Tibial nerve (tissue), 4 donors: ENCODE measurements at regions not wholly inside any gene's neighbourhood (a gene's known extent, or its start where the extent isn't known, plus 50 kb on each side); places are given as distances from the start of the nearest gene placed in this dataset.
"Not testable (repeated sequence)": the region's sequence is repeated elsewhere in the genome, so short reads cannot be mapped to it uniquely, and the experiment has no call there.

Experiments used
- DNase-seq, 2 donors: peaks; one replicate each; pipeline ENCODE4 v3.0.0-alpha.2; 2019; ENCODE audit warnings: low spot score in 2 of 2
- H3K27ac ChIP-seq, 4 donors: fragments of 200-600 bp; sonication (generic) in 3 of 4; one replicate each; pipeline ENCODE4 v1.5.1; 2017 to 2019; ENCODE audit warnings: mild to moderate bottlenecking in 1 of 4
- H3K27me3 ChIP-seq, 2 donors: fragments of 200-600 bp; sonication (generic) in 1 of 2; one replicate each; pipeline versions ENCODE4 v1.5.1 to v1.6.0; 2017 to 2019
- H3K36me3 ChIP-seq, 3 donors: fragments of 200-600 bp; sonication (generic); one replicate each; pipeline ENCODE4 v1.5.1; 2018 to 2019
- H3K4me1 ChIP-seq, 4 donors: fragments of 200-600 bp; sonication (generic) in 3 of 4; one replicate each; pipeline ENCODE4 v1.5.1; 2017 to 2019
- H3K4me3 ChIP-seq, 4 donors: fragments of 200-600 bp; sonication (generic) in 3 of 4; one replicate each; pipeline ENCODE4 v1.5.1; 2017 to 2019; ENCODE audit warnings: mild to moderate bottlenecking in 1 of 4, moderate library complexity in 1 of 4
- H3K9me3 ChIP-seq, 4 donors: fragments of 200-600 bp; sonication (generic) in 3 of 4; one replicate each; pipeline ENCODE4 v1.5.1; 2017 to 2019
- EP300 ChIP-seq, 2 donors: sonication (generic); formaldehyde crosslinking; IDR thresholded peaks; one replicate each; pipeline ENCODE4 v1.6.1; 2017; ENCODE audit warnings: antibody characterized with exemption in 2 of 2, mild to moderate bottlenecking in 1 of 2
- POLR2A ChIP-seq, 2 donors: fragments of 450-650 bp; IDR thresholded peaks; one replicate each; pipeline ENCODE4 v1.6.1; 2017; ENCODE audit warnings: antibody characterized with exemption in 2 of 2, mild to moderate bottlenecking in 2 of 2, moderate library complexity in 2 of 2
- WGBS, 2 donors: methylation state at CpG; one replicate each; pipeline ENCODE4 v1.1.5; 2018; 5-methylcytosine and 5-hydroxymethylcytosine counted together
- TF ChIP-seq, protein P1 (sequence below), 5 experiments: fragments of 200-600 bp in 3 of 5; fragments of 450-650 bp in 2 of 5; sonication (generic) in 3 of 5; IDR thresholded peaks; one replicate each; pipeline ENCODE4 v1.5.1; 2016 to 2019; ENCODE audit warnings: antibody characterized with exemption in 5 of 5, mild to moderate bottlenecking in 3 of 5, moderate library complexity in 2 of 5

DNA sequence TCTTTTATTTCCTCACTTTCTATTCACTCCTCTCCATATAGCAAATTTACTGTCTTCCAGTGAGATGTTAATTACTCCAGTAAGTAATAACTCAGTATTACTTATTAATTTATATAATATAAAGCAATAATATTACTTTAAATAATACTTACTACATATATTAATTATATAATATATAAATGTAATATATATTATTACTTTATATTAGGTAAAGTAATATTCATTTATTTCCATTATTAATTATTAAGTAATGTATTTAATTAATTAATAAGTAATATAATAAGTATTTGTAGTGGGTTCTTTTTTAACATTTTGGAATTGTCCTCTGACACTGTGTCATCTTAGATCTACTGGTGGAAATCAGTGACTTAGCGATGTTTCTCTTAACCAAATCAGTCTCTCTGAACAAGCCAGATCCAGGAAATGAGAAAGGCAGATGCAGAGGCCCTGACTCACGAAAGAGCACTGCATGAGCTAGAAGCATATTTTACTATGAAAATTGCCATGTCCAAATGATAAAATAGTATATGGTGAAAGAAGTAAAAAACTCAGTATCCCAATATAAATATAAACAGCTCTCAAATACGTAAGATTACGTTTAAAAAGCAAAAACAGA is 115.9 kb downstream of the DSEL start:
- Histone ChIP-seq H3K27me3 (no peaks in the 10 kb centered on the region), H3K36me3 (no peaks in the 10 kb centered on the region), H3K9me3 (peaks cover 0 to 14% (median 3%) of the 10 kb centered on the region in 4 donors), H3K4me3 (no peak overlapping the region), H3K4me1 (no peaks in the 10 kb centered on the region), H3K27ac (no peak overlapping the region)
- no peak for DNase-seq
- 79 to 84% methylated on average over 4 of the region's 4 CpGs for WGBS, 2 donors
- TF ChIP-seq EP300 (IDR thresholded peaks at IDR 0.05) (no peak), POLR2A (IDR thresholded peaks at IDR 0.05) (no peak)
- TF ChIP-seq, protein P1, sequence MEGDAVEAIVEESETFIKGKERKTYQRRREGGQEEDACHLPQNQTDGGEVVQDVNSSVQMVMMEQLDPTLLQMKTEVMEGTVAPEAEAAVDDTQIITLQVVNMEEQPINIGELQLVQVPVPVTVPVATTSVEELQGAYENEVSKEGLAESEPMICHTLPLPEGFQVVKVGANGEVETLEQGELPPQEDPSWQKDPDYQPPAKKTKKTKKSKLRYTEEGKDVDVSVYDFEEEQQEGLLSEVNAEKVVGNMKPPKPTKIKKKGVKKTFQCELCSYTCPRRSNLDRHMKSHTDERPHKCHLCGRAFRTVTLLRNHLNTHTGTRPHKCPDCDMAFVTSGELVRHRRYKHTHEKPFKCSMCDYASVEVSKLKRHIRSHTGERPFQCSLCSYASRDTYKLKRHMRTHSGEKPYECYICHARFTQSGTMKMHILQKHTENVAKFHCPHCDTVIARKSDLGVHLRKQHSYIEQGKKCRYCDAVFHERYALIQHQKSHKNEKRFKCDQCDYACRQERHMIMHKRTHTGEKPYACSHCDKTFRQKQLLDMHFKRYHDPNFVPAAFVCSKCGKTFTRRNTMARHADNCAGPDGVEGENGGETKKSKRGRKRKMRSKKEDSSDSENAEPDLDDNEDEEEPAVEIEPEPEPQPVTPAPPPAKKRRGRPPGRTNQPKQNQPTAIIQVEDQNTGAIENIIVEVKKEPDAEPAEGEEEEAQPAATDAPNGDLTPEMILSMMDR (IDR thresholded peaks at IDR 0.05), result no peak

DNA sequence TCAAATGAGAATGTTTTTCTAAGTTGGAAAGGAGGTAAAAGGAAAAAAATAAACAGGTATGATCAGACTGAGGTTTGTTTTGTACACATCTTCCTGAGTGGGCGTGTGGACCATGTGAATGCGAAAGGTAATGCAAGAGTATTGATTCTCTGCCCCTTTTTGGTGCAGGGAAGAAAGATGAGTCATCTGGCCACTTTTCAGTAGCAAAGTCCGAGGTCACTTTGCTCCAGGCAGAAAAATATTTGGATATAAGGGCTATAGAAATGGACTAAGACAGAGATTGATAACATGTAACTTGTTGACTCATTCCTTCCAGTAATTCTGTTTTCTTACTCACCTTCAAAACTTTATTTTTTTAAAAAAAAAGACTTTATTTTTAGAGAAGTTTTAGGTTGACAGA is 130.5 kb downstream of the DSEL start:
- TF ChIP-seq, protein P1 (IDR thresholded peaks at IDR 0.05), result no peak
- TF ChIP-seq EP300 (IDR thresholded peaks at IDR 0.05), result no peak
- TF ChIP-seq POLR2A (IDR thresholded peaks at IDR 0.05), result no peak
- DNase-seq, result no peak
- H3K9me3 ChIP-seq, result no peaks in the 10 kb centered on the region
- no peaks in the 10 kb centered on the region for H3K4me1 ChIP-seq
- 65 to 66% methylated on average over 3 of the region's 3 CpGs for WGBS, 2 donors
- H3K27me3 ChIP-seq, result no peaks in the 10 kb centered on the region
- no peak overlapping the region for H3K4me3 ChIP-seq
- no peak overlapping the region for H3K27ac ChIP-seq
- no peaks in the 10 kb centered on the region for H3K36me3 ChIP-seq

DNA sequence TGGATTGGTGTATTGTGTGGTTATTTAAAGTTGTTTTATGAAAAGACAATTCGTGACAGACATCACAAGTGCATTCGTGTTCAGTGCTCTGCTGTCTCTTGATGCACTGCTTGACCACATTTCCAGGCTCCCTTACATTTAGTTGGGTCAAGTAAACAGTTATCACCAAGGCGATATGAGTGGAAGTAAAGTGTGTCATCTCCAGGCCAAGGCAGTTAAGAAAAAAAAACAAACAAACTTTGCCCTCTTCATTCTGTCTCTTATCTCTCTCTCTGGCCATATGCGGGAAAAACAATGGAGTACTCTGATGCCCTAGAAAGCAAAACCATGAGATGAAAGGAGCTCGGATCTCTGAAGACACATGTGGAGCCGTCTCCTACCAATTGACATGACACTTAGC is 131.1 kb downstream of the DSEL start:
- TF ChIP-seq POLR2A (IDR thresholded peaks at IDR 0.05) (no peak), EP300 (IDR thresholded peaks at IDR 0.05) (no peak)
- TF ChIP-seq, protein P1 (IDR thresholded peaks at IDR 0.05), result no peak
- Histone ChIP-seq H3K4me1 (no peaks in the 10 kb centered on the region), H3K27me3 (no peaks in the 10 kb centered on the region), H3K27ac (no peak overlapping the region), H3K9me3 (no peaks in the 10 kb centered on the region), H3K36me3 (no peaks in the 10 kb centered on the region), H3K4me3 (no peak overlapping the region)
- no peak for DNase-seq
- 52 to 53% methylated on average over 6 of the region's 6 CpGs for WGBS, 2 donors

DNA sequence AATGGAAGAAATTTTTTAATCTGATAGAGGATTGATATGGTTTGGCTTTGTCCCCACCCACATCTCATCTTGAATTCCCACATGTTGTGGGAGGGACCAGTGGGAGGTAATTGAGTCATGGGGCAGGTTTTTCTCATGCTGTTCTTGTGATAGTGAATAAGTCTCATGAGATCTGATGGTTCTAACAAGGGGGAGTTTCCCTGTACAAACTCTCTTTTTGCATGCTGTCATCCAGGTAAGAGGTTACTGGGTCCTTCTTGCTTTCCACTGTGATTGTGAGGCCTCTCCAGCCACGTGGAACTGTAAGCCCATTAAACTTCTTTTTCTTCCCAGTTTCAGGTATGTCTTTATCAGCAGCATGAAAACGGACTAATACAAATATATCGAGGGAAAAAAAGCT is 132.5 kb downstream of the DSEL start:
- H3K4me3 ChIP-seq, H3K4me1 ChIP-seq, H3K36me3 ChIP-seq, H3K9me3 ChIP-seq, DNase-seq, H3K27ac ChIP-seq, H3K27me3 ChIP-seq: not testable (repeated sequence)
- 81 to 85% methylated on average over 3 of the region's 3 CpGs for WGBS, 2 donors

DNA sequence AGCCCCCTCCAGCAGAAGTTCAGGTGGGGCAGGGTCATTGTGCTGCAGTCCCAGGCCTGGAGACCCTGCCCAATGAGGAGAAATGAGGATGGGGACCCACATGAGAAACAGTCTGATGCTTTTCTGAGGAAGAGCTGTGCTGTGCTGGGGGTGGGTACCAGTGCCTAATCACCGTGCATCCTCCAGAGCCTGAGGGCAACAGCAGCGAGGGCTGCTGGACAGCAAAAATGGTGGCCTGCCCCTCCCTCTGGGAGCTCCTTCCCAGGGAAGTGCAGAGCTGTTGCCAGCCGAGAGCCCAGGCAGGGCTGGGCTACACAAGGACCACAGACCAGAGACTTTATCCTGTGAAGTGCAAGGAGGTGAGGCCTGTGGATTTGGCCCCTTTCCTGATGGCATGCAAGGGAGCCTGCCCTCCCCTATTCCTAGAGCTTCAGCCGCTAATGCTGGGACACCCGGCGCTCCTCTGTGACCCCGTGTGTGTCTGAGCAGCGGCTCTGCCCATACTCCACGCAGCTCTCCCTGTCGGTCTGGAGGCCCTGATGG is 134.8 kb downstream of the DSEL start:
- no peaks in the 10 kb centered on the region for H3K27me3 ChIP-seq
- H3K27ac ChIP-seq, result no peak overlapping the region
- H3K9me3 ChIP-seq, result no peaks in the 10 kb centered on the region
- H3K4me3 ChIP-seq, result no peak overlapping the region
- no peaks in the 10 kb centered on the region for H3K4me1 ChIP-seq
- no peaks in the 10 kb centered on the region for H3K36me3 ChIP-seq
- 82 to 89% methylated on average over 8 to 10 of the region's 10 CpGs for WGBS, 2 donors
- TF ChIP-seq POLR2A (IDR thresholded peaks at IDR 0.05), result no peak
- no peak for DNase-seq

DNA sequence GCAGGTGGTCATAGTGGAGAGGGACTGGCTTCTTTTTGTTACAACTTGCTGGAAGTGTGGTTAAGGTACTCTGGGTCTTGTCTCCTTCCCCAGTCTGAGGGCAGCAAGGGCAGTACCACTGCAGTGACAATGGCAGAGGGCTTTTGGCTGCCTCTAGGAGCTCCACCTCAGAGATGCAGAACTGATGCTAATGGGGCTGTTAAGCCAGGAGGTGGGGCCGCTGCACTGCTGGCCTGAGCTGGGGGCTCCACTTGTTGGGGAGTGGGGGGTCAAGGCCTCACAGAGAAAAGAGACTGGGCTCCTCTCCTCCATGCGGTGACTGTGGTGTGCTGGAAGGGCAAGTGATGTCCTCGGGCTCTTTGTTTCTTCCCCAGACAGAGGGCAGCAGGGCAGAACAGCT is 135.7 kb downstream of the DSEL start:
- H3K36me3 ChIP-seq, result no peaks in the 10 kb centered on the region
- no peaks in the 10 kb centered on the region for H3K9me3 ChIP-seq
- 86 to 100% methylated on average over 2 to 3 of the region's 3 CpGs for WGBS, 2 donors
- no peak for DNase-seq
- no peaks in the 10 kb centered on the region for H3K4me1 ChIP-seq
- no peak for TF ChIP-seq POLR2A (IDR thresholded peaks at IDR 0.05)
- no peak overlapping the region for H3K27ac ChIP-seq
- no peaks in the 10 kb centered on the region for H3K27me3 ChIP-seq
- H3K4me3 ChIP-seq, result no peak overlapping the region

DNA sequence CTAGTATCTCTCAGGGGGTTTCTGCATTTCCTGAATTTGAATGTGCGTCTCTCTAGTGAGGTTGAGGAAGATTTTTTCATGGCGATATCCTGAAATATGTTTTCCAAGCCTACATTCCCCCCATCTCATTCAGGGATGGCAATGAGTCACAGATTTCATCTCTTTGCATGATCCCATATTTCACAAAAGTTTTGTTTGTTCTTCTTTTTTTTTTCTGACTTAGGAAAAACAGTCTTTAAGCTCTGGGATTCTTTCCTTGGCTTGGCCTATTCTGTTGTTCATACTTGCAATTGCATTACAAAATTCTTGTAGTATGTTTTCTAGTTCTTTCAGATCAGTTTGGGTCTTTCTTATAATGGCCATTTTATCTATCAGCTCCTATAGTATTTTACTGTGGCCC is 136.5 kb downstream of the DSEL start:
- no peak for TF ChIP-seq EP300 (IDR thresholded peaks at IDR 0.05)
- H3K27me3 ChIP-seq, result no peaks in the 10 kb centered on the region
- no peak overlapping the region for H3K27ac ChIP-seq
- H3K4me3 ChIP-seq, result no peak overlapping the region
- no peaks in the 10 kb centered on the region for H3K4me1 ChIP-seq
- no peaks in the 10 kb centered on the region for H3K9me3 ChIP-seq
- WGBS, 2 donors, result 63 to 83% methylated on average over 2 of the region's 2 CpGs
- no peaks in the 10 kb centered on the region for H3K36me3 ChIP-seq
- no peak for DNase-seq
